Neural cell (in vitro differentiated cells): ENCODE measurements at regions not wholly inside any gene's neighbourhood (a gene's known extent, or its start where the extent isn't known, plus 50 kb on each side); places are given as distances from the start of the nearest gene placed in this dataset.

ENCODE experiments used
- CTCF ChIP-seq: fragments of 450-650 bp; IDR thresholded peaks from 2 replicates; pipeline ENCODE4 v1.5.1; 2014; ENCODE audit warnings: antibody characterized with exemption, mild to moderate bottlenecking, moderate library complexity; ENCODE audit not compliant: poor library complexity, severe bottlenecking
- EZH2 ChIP-seq: fragments of 200-600, 300-800 bp; shearing (Covaris generic), sonication (generic); IDR thresholded peaks from 2 replicates; pipeline ENCODE4 v1.6.1; 2014; ENCODE audit warnings: antibody characterized with exemption, low read length, borderline replicate concordance, mild to moderate bottlenecking; ENCODE audit not compliant: insufficient read depth, poor library complexity, severe bottlenecking

GRCh38 chr2:13662055-13662454, 945.3 kb downstream of the TRIB2 start:
- no peak for TF ChIP-seq EZH2
- TF ChIP-seq CTCF = no peak
